H9 (cell line): ENCODE measurements at regions not wholly inside any gene's neighbourhood (a gene's known extent, or its start where the extent isn't known, plus 50 kb on each side); places are given as distances from the start of the nearest gene placed in this dataset.

Experiments used
- DNase-seq: peaks from one replicate; pipeline ENCODE4 v3.0.0-alpha.2; 2017
- H2AFZ ChIP-seq: one replicate; pipeline ENCODE4 v1.6.1; 2013; ENCODE audit warnings: mild to moderate bottlenecking, low read length, control low read depth, moderate library complexity
- H2AK5ac ChIP-seq: 2 replicates; pipeline ENCODE4 v1.6.1; 2013; ENCODE audit warnings: low read length, control low read depth, mixed read lengths; ENCODE audit not compliant: insufficient read length
- H2BK120ac ChIP-seq: one replicate; pipeline ENCODE4 v1.6.1; 2013; ENCODE audit warnings: low read depth, mild to moderate bottlenecking, low read length, control low read depth, inconsistent platforms; ENCODE audit not compliant: poor library complexity, severe bottlenecking
- H2BK12ac ChIP-seq: 2 replicates; pipeline ENCODE4 v1.6.1; 2013; ENCODE audit warnings: low read length, control low read depth, mixed read lengths, low read depth; ENCODE audit not compliant: insufficient read length
- H2BK15ac ChIP-seq: 2 replicates; pipeline ENCODE4 v1.6.1; 2013; ENCODE audit warnings: low read depth, low read length, control low read depth
- H2BK20ac ChIP-seq: one replicate; pipeline ENCODE4 v1.6.1; 2013; ENCODE audit warnings: low read depth, mild to moderate bottlenecking, low read length, control low read depth, inconsistent platforms; ENCODE audit not compliant: poor library complexity, severe bottlenecking
- H2BK5ac ChIP-seq: 2 replicates; pipeline ENCODE4 v1.6.1; 2013; ENCODE audit warnings: low read length, control low read depth, mixed read lengths; ENCODE audit not compliant: insufficient read length
- H3K14ac ChIP-seq: 2 replicates; pipeline ENCODE4 v1.6.1; 2013; ENCODE audit warnings: low read length, control low read depth; ENCODE audit not compliant: insufficient read depth
- H3K18ac ChIP-seq: 2 replicates; pipeline ENCODE4 v1.6.1; 2013; ENCODE audit warnings: low read depth, mild to moderate bottlenecking, mixed read lengths, low read length, control low read depth; ENCODE audit not compliant: insufficient read length
- H3K23ac ChIP-seq: 2 replicates; pipeline ENCODE4 v1.6.1; 2013; ENCODE audit warnings: low read length, control low read depth, mixed read lengths, low read depth; ENCODE audit not compliant: insufficient read length
- H3K23me2 ChIP-seq: 2 replicates; pipeline ENCODE4 v1.6.1; 2013; ENCODE audit warnings: low read depth, mild to moderate bottlenecking, mixed read lengths, low read length, control low read depth; ENCODE audit not compliant: insufficient read length, poor library complexity, severe bottlenecking
- H3K27ac ChIP-seq: 2 replicates; pipeline ENCODE4 v1.5.1; 2013; ENCODE audit warnings: low read length, control low read depth, mixed read lengths, low read depth; ENCODE audit not compliant: insufficient read length
- H3K27me3 ChIP-seq: 2 replicates; pipeline ENCODE4 v1.6.1; 2013; ENCODE audit warnings: low read length, control low read depth, inconsistent platforms; ENCODE audit not compliant: insufficient read depth
- H3K4ac ChIP-seq: 2 replicates; pipeline ENCODE4 v1.6.1; 2013; ENCODE audit warnings: low read depth, mild to moderate bottlenecking, control low read depth, inconsistent platforms, low read length, moderate library complexity
- H3K4me1 ChIP-seq: 2 replicates; pipeline ENCODE4 v1.6.1; 2013; ENCODE audit warnings: low read length, control low read depth, inconsistent platforms; ENCODE audit not compliant: insufficient read depth
- H3K4me2 ChIP-seq: 2 replicates; pipeline ENCODE4 v1.6.1; 2013; ENCODE audit warnings: low read length, control low read depth, mixed read lengths; ENCODE audit not compliant: insufficient read length, insufficient read depth
- H3K56ac ChIP-seq: 2 replicates; pipeline ENCODE4 v1.6.1; 2013; ENCODE audit warnings: low read depth, mild to moderate bottlenecking, mixed read lengths, low read length, control low read depth; ENCODE audit not compliant: insufficient read length
- H3K79me1 ChIP-seq: 2 replicates; pipeline ENCODE4 v1.6.1; 2013; ENCODE audit warnings: low read depth, mild to moderate bottlenecking, moderate library complexity, low read length, control low read depth, inconsistent platforms; ENCODE audit not compliant: insufficient read depth, poor library complexity, severe bottlenecking
- H3K79me2 ChIP-seq: 2 replicates; pipeline ENCODE4 v1.6.1; 2013; ENCODE audit warnings: low read length, control low read depth, inconsistent platforms; ENCODE audit not compliant: insufficient read depth
- H3K9ac ChIP-seq: 2 replicates; pipeline ENCODE4 v1.6.1; 2013; ENCODE audit warnings: low read length, control low read depth, mixed read lengths; ENCODE audit not compliant: insufficient read length; ENCODE audit errors: extremely low read depth
- H3K9me3 ChIP-seq: one replicate; pipeline ENCODE4 v1.6.1; 2013; ENCODE audit warnings: low read depth, low read length, inconsistent platforms; ENCODE audit not compliant: control insufficient read depth
- H3T11ph ChIP-seq: one replicate; pipeline ENCODE4 v1.6.1; 2013; ENCODE audit warnings: mild to moderate bottlenecking, low read length, control low read depth, inconsistent platforms
- H4K20me1 ChIP-seq: one replicate; pipeline ENCODE4 v1.6.1; 2013; ENCODE audit not compliant: control insufficient read depth, insufficient read length, insufficient read depth
- H4K5ac ChIP-seq: 2 replicates; pipeline ENCODE4 v1.6.1; 2013; ENCODE audit warnings: low read depth, mild to moderate bottlenecking, mixed read lengths, low read length, control low read depth; ENCODE audit not compliant: insufficient read length
- H4K8ac ChIP-seq: replicated peaks from 2 replicates; pipeline ENCODE4 v1.6.1; 2013; ENCODE audit warnings: low read length, control low read depth, mixed read lengths, low read depth; ENCODE audit not compliant: insufficient read length
- H4K91ac ChIP-seq: 2 replicates; pipeline ENCODE4 v1.6.1; 2013; ENCODE audit warnings: low read depth, mild to moderate bottlenecking, moderate library complexity, mixed read lengths, low read length, control low read depth; ENCODE audit not compliant: insufficient read length
- H3K27ac Mint-ChIP-seq, 3 experiments: 2 replicates in 2 of 3; 3 replicates in 1 of 3; pipeline ENCODE4 v1.8.0; 2020 to 2021; ENCODE audit warnings: mixed read lengths in 3 of 3, mild to moderate bottlenecking in 1 of 3, moderate library complexity in 1 of 3
- H3K27me3 Mint-ChIP-seq: 2 replicates; pipeline ENCODE4 v1.8.0; 2021; ENCODE audit warnings: low read depth, mild to moderate bottlenecking, moderate library complexity, mixed read lengths
- H3K36me3 Mint-ChIP-seq, 3 experiments: 2 replicates in 2 of 3; 3 replicates in 1 of 3; pipeline ENCODE4 v1.8.0; 2020 to 2021; ENCODE audit warnings: low read depth in 3 of 3, mixed read lengths in 3 of 3; ENCODE audit not compliant: insufficient read depth in 1 of 3
- H3K4me1 Mint-ChIP-seq, 2 experiments: 2 replicates each; pipeline ENCODE4 v1.8.0; 2020; ENCODE audit warnings: mixed read lengths in 2 of 2
- H3K4me3 Mint-ChIP-seq, 2 experiments: 2 replicates in 1 of 2; 3 replicates in 1 of 2; pipeline ENCODE4 v1.8.0; 2020 to 2021; ENCODE audit warnings: mild to moderate bottlenecking in 2 of 2, mixed read lengths in 2 of 2, moderate library complexity in 1 of 2
- H3K9me3 Mint-ChIP-seq, 2 experiments: 2 replicates in 1 of 2; 3 replicates in 1 of 2; pipeline ENCODE4 v1.8.0; 2020; ENCODE audit warnings: mild to moderate bottlenecking in 2 of 2, mixed read lengths in 2 of 2, moderate library complexity in 1 of 2
- CTCF ChIP-seq: fragments of 200-600 bp; sonication (generic); conservative IDR thresholded peaks from 3 replicates; pipeline ENCODE4 v1.8.0; 2021; ENCODE audit warnings: antibody characterized with exemption, mild to moderate bottlenecking
- WGBS: extraction: QIAGEN DNeasy Blood & Tissue Kit; methylation state at CpG from one replicate; pipeline ENCODE4 v1.1.7; 2013; ENCODE audit warnings: missing lambda C conversion rate, low lambda C conversion rate, mixed read lengths; ENCODE audit not compliant: insufficient read length; ENCODE audit errors: extremely low coverage; 5-methylcytosine and 5-hydroxymethylcytosine counted together

GRCh38 chr12:13875744-13876143 is 105.7 kb downstream of the GRIN2B start:
- Mint-ChIP-seq H3K27ac (no peak overlapping the region), H3K27me3 (no peaks in the 10 kb centered on the region), H3K4me3 (no peak overlapping the region), H3K4me1 (no peaks in the 10 kb centered on the region), H3K9me3 (no peaks in the 10 kb centered on the region), H3K36me3 (no peaks in the 10 kb centered on the region)
- H3K27ac ChIP-seq = no peak overlapping the region
- H2BK20ac ChIP-seq = no peak overlapping the region
- H2AK5ac ChIP-seq = no peak overlapping the region
- WGBS = no CpG with 5 or more reads among the region's 4 CpGs
- no peak overlapping the region for H3K4ac ChIP-seq
- H2AFZ ChIP-seq = no peak overlapping the region
- H4K91ac ChIP-seq = no peak overlapping the region
- H3K9me3 ChIP-seq = no peaks in the 10 kb centered on the region
- no peaks in the 10 kb centered on the region for H3K79me1 ChIP-seq
- no peaks in the 10 kb centered on the region for H4K20me1 ChIP-seq
- no peak overlapping the region for H3T11ph ChIP-seq
- H3K4me2 ChIP-seq = no peak overlapping the region
- no peak overlapping the region for H3K9ac ChIP-seq
- H3K27me3 ChIP-seq = no peaks in the 10 kb centered on the region
- H3K23me2 ChIP-seq = no peaks in the 10 kb centered on the region
- no peaks in the 10 kb centered on the region for H3K79me2 ChIP-seq
- no peak overlapping the region for H2BK120ac ChIP-seq
- no peak overlapping the region for H3K18ac ChIP-seq
- no peak for TF ChIP-seq CTCF
- H3K23ac ChIP-seq = no peak overlapping the region
- no peak overlapping the region for H3K14ac ChIP-seq
- H3K56ac ChIP-seq = no peak overlapping the region
- no peak for DNase-seq
- no peak overlapping the region for H4K5ac ChIP-seq
- no peaks in the 10 kb centered on the region for H3K4me1 ChIP-seq
- H2BK5ac ChIP-seq = no peak overlapping the region
- no peak overlapping the region for H2BK15ac ChIP-seq
- H2BK12ac ChIP-seq = no peak overlapping the region
- H4K8ac ChIP-seq = no peak overlapping the region
